IMR-90 (cell line): ENCODE measurements at regions not wholly inside any gene's neighbourhood (a gene's known extent, or its start where the extent isn't known, plus 50 kb on each side); places are given as distances from the start of the nearest gene placed in this dataset.

ENCODE experiments used
- ATAC-seq: fragments of 200-7000 bp; cut with Tn5 transposase; 2 replicates; pipeline ENCODE4 v1.9.1; 2020; ENCODE audit warnings: low read depth, mild to moderate bottlenecking, moderate library complexity
- BruUV-seq: library from RNA; stranded (reverse); fragments of 400-500 nt; replicated peaks from 2 replicates; lab custom pipeline; 2021; lab: Mats Ljungman, UMichigan
- CTCF ChIA-PET: fragments of 300-600 bp; formaldehyde crosslinking; extraction: SDS; loops from one replicate; lab custom pipeline; 2021; ENCODE audit warnings: antibody characterized with exemption; lab: Yijun Ruan, JAX
- POLR2A ChIA-PET: fragments of 300-600 bp; sonication (Branson Sonifier 250); formaldehyde crosslinking; loops from one replicate; lab custom pipeline; 2022; ENCODE audit warnings: antibody characterized with exemption; ENCODE audit not compliant: unreplicated experiment; lab: Charles Lee
- DNase-seq: peaks from one replicate; pipeline ENCODE4 v3.0.0; 2013
- H2AFZ ChIP-seq: replicated peaks from 2 replicates; pipeline ENCODE3; 2013; ENCODE audit warnings: low read length, mild to moderate bottlenecking; ENCODE audit not compliant: poor library complexity
- H2AK5ac ChIP-seq: 2 replicates; pipeline ENCODE4 v1.6.1; 2013; ENCODE audit warnings: low read depth, low read length, inconsistent platforms
- H2AK9ac ChIP-seq: replicated peaks from 2 replicates; pipeline ENCODE3; 2013; ENCODE audit warnings: mild to moderate bottlenecking, low read depth, low read length, moderate library complexity; ENCODE audit not compliant: poor library complexity
- H2BK120ac ChIP-seq: 2 replicates; pipeline ENCODE4 v1.6.1; 2013; ENCODE audit warnings: low read depth, low read length, inconsistent platforms
- H2BK15ac ChIP-seq: 3 replicates; pipeline ENCODE4 v1.6.1; 2013; ENCODE audit warnings: low read depth, low read length, inconsistent platforms
- H2BK20ac ChIP-seq: 2 replicates; pipeline ENCODE4 v1.6.1; 2013; ENCODE audit warnings: low read depth, mild to moderate bottlenecking, inconsistent platforms, low read length, moderate library complexity
- H2BK5ac ChIP-seq: 2 replicates; pipeline ENCODE4 v1.6.1; 2013; ENCODE audit warnings: mild to moderate bottlenecking, low read depth, low read length, inconsistent platforms; ENCODE audit not compliant: poor library complexity, severe bottlenecking
- H3K14ac ChIP-seq: replicated peaks from 2 replicates; pipeline ENCODE4 v1.6.1; 2013; ENCODE audit warnings: low read depth, low read length, inconsistent platforms
- H3K18ac ChIP-seq: 2 replicates; pipeline ENCODE4 v1.6.1; 2013; ENCODE audit warnings: low read depth, low read length, control low read depth
- H3K23ac ChIP-seq: 2 replicates; pipeline ENCODE4 v1.6.1; 2013; ENCODE audit warnings: low read depth, low read length, inconsistent platforms
- H3K27ac ChIP-seq: 2 replicates; pipeline ENCODE4 v1.5.1; 2013; ENCODE audit warnings: mild to moderate bottlenecking, control low read depth, low read length; ENCODE audit not compliant: insufficient read depth
- H3K27me3 ChIP-seq: 2 replicates; pipeline ENCODE4 v1.6.1; 2013; ENCODE audit warnings: low read length; ENCODE audit not compliant: control insufficient read depth, insufficient read depth
- H3K36me3 ChIP-seq: 2 replicates; pipeline ENCODE4 v1.6.1; 2013; ENCODE audit warnings: low read length, mixed read lengths; ENCODE audit not compliant: control insufficient read depth, insufficient read depth
- H3K4ac ChIP-seq: 2 replicates; pipeline ENCODE4 v1.6.1; 2013; ENCODE audit warnings: low read depth, low read length, inconsistent platforms
- H3K4me1 ChIP-seq: 2 replicates; pipeline ENCODE4 v1.6.1; 2013; ENCODE audit warnings: low read length, mixed read lengths; ENCODE audit not compliant: control insufficient read depth, insufficient read depth
- H3K4me2 ChIP-seq: 2 replicates; pipeline ENCODE4 v1.6.1; 2013; ENCODE audit warnings: low read depth, mild to moderate bottlenecking, control low read depth, low read length, moderate library complexity
- H3K4me3 ChIP-seq: 2 replicates; pipeline ENCODE4 v1.5.1; 2013; ENCODE audit warnings: low read depth, mild to moderate bottlenecking, control low read depth, low read length, moderate library complexity; ENCODE audit not compliant: insufficient read depth
- H3K56ac ChIP-seq: 2 replicates; pipeline ENCODE4 v1.6.1; 2013; ENCODE audit warnings: low read length, inconsistent platforms; ENCODE audit not compliant: insufficient read depth; ENCODE audit errors: extremely low read depth
- H3K79me1 ChIP-seq, 2 experiments: 2 replicates each; pipeline ENCODE4 v1.6.1; 2013; ENCODE audit warnings: low read length in 2 of 2, inconsistent platforms in 1 of 2, low read depth in 1 of 2
- H3K9ac ChIP-seq: 2 replicates; pipeline ENCODE4 v1.6.1; 2013; ENCODE audit warnings: low read depth, low read length, control low read depth
- H3K9me1 ChIP-seq: 2 replicates; pipeline ENCODE4 v1.6.1; 2013; ENCODE audit warnings: low read length, inconsistent platforms; ENCODE audit not compliant: insufficient read depth
- H3K9me3 ChIP-seq: 2 replicates; pipeline ENCODE4 v1.6.1; 2013; ENCODE audit warnings: low read length; ENCODE audit not compliant: control insufficient read depth, insufficient read depth
- H4K20me1 ChIP-seq: 2 replicates; pipeline ENCODE4 v1.6.1; 2013; ENCODE audit warnings: low read length, inconsistent platforms; ENCODE audit not compliant: insufficient read depth
- H4K5ac ChIP-seq: 2 replicates; pipeline ENCODE4 v1.6.1; 2013; ENCODE audit warnings: mild to moderate bottlenecking, low read depth, low read length, control low read depth
- H4K8ac ChIP-seq, 2 experiments: 2 replicates each; pipeline ENCODE4 v1.6.1; 2013; ENCODE audit warnings: low read depth in 2 of 2, low read length in 2 of 2, control low read depth in 1 of 2, inconsistent platforms in 1 of 2
- H4K91ac ChIP-seq: 2 replicates; pipeline ENCODE4 v1.6.1; 2013; ENCODE audit warnings: low read depth, low read length, inconsistent platforms; ENCODE audit not compliant: insufficient read depth
- BHLHE40 ChIP-seq: fragments of 150-350 bp; IDR thresholded peaks from 2 replicates; pipeline ENCODE4 v1.6.1; 2016; ENCODE audit warnings: mild to moderate bottlenecking, low read depth, low read length
- CEBPB ChIP-seq: IDR thresholded peaks from 2 replicates; pipeline ENCODE4 v1.6.1; 2012; ENCODE audit warnings: low read depth, low read length, improper control_type of control experiment
- CHD1 ChIP-seq: IDR thresholded peaks from 2 replicates; pipeline ENCODE4 v1.6.1; 2012; ENCODE audit warnings: low read depth, low read length, improper control_type of control experiment
- CTCF ChIP-seq: conservative IDR thresholded peaks from 2 replicates; pipeline ENCODE4 v1.5.1; 2012; ENCODE audit warnings: mild to moderate bottlenecking, low read depth, low read length, improper control_type of control experiment
- FOS ChIP-seq: fragments of 150-350 bp; IDR thresholded peaks from 2 replicates; pipeline ENCODE4 v1.6.1; 2016; ENCODE audit warnings: low read depth, low read length
- MAFK ChIP-seq: IDR thresholded peaks from 2 replicates; pipeline ENCODE4 v1.6.1; 2012; ENCODE audit warnings: low read depth, low read length, improper control_type of control experiment
- MAZ ChIP-seq: IDR thresholded peaks from 2 replicates; pipeline ENCODE4 v1.6.1; 2012; ENCODE audit warnings: low read depth, mild to moderate bottlenecking, low read length, improper control_type of control experiment, moderate library complexity, borderline replicate concordance
- MXI1 ChIP-seq: IDR thresholded peaks from 2 replicates; pipeline ENCODE4 v1.6.1; 2012; ENCODE audit warnings: low read depth, mild to moderate bottlenecking, low read length, moderate library complexity, borderline replicate concordance
- NFE2L2 ChIP-seq: fragments of 150-350 bp; IDR thresholded peaks from 2 replicates; pipeline ENCODE4 v1.6.1; 2016; ENCODE audit warnings: low read depth, mild to moderate bottlenecking, low read length
- POLR2A ChIP-seq: IDR thresholded peaks from 2 replicates; pipeline ENCODE4 v1.6.1; 2012; ENCODE audit warnings: mild to moderate bottlenecking, low read depth, low read length
- RAD21 ChIP-seq: IDR thresholded peaks from 2 replicates; pipeline ENCODE4 v1.6.1; 2012; ENCODE audit warnings: low read length, improper control_type of control experiment
- RCOR1 ChIP-seq: IDR thresholded peaks from 2 replicates; pipeline ENCODE4 v1.6.1; 2012; ENCODE audit warnings: mild to moderate bottlenecking, low read length, improper control_type of control experiment; ENCODE audit not compliant: insufficient replicate concordance
- RFX5 ChIP-seq: IDR thresholded peaks from 2 replicates; pipeline ENCODE4 v1.8.0; 2012; ENCODE audit warnings: low read depth, mild to moderate bottlenecking, low read length, moderate library complexity
- SMC3 ChIP-seq: fragments of 150-350 bp; IDR thresholded peaks from 2 replicates; pipeline ENCODE4 v1.6.1; 2016; ENCODE audit warnings: low read depth, mild to moderate bottlenecking, antibody characterized with exemption, low read length, moderate library complexity
- WGBS, 2 experiments: methylation state at CpG; one replicate each; pipeline versions ENCODE4 v1.1.5 to v1.1.7; 2013; ENCODE audit warnings: missing lambda C conversion rate in 2 of 2; ENCODE audit not compliant: insufficient read length in 1 of 2; ENCODE audit errors: extremely low coverage in 2 of 2; 5-methylcytosine and 5-hydroxymethylcytosine counted together
- dilution Hi-C: fragments of 300-500 bp; cut with HindIII; formaldehyde crosslinking; loops from one replicate; pipeline ENCODE4 v1.14.3; 2018; ENCODE audit warnings: low sequenced_read_pairs; ENCODE audit not compliant: unreplicated experiment
- in situ Hi-C: fragments of 300-500 bp; cut with MboI; formaldehyde crosslinking; loops from 3 replicates; pipeline ENCODE4 v1.14.3; 2019; ENCODE audit warnings: low sequenced_read_pairs, inconsistent platforms, mixed read lengths
- intact Hi-C: fragments of 100-400 bp; cut with micrococcal nuclease; formaldehyde crosslinking; loops from 2 replicates; pipeline ENCODE4 v1.10.0; 2022
- TF ChIP-seq, protein P1 (sequence below): fragments of 150-350 bp; IDR thresholded peaks from 2 replicates; pipeline ENCODE4 v1.6.1; 2016; ENCODE audit warnings: low read depth, mild to moderate bottlenecking, low read length, moderate library complexity, borderline replicate concordance
- TF ChIP-seq, protein P2 (sequence below): fragments of 150-350 bp; IDR thresholded peaks from 2 replicates; pipeline ENCODE4 v1.6.1; 2017; ENCODE audit warnings: mild to moderate bottlenecking, antibody characterized with exemption, low read length, low read depth

- 19% methylated on average over 6 of the region's 7 CpGs; no CpG with 5 or more reads in 1 of the 2 experiments for WGBS, 2 experiments
- in situ Hi-C loops (no loop called here), dilution Hi-C loops (no loop called here), intact Hi-C loops (no loop called here)
- H3K79me1 ChIP-seq, result no peaks in the 10 kb centered on the region
- H3K9me1 ChIP-seq, result no peaks in the 10 kb centered on the region
- no peak overlapping the region for H2BK120ac ChIP-seq
- H3K4me2 ChIP-seq, result no peak overlapping the region
- DNase-seq, result no peak
- H4K5ac ChIP-seq, result no peak overlapping the region
- H3K4me3 ChIP-seq, result no peak overlapping the region
- H2BK5ac ChIP-seq, result no peak overlapping the region
- H4K91ac ChIP-seq, result no peak overlapping the region
- H3K9ac ChIP-seq, result no peak overlapping the region
- H3K56ac ChIP-seq, result no peak overlapping the region
- POLR2A ChIA-PET, result no interaction called here
- CTCF ChIA-PET, result no interaction called here
- H3K36me3 ChIP-seq, result no peaks in the 10 kb centered on the region
- no peak overlapping the region for H2AK9ac ChIP-seq
- H3K27ac ChIP-seq, result no peak overlapping the region
- no peak overlapping the region for H2BK15ac ChIP-seq
- H3K14ac ChIP-seq, result no peak overlapping the region
- H2AK5ac ChIP-seq, result no peak overlapping the region
- no peak overlapping the region for H3K23ac ChIP-seq
- no TSS peak for BruUV-seq
- H3K27me3 ChIP-seq, result peaks cover 4% of the 10 kb centered on the region; the same call in 1 of the 2 replicates
- H2BK20ac ChIP-seq, result no peak overlapping the region
- H3K4ac ChIP-seq, result no peak overlapping the region
- ATAC-seq, result no peak
- H3K9me3 ChIP-seq, result no peaks in the 10 kb centered on the region
- no peaks in the 10 kb centered on the region for H3K4me1 ChIP-seq
- H4K20me1 ChIP-seq, result no peaks in the 10 kb centered on the region
- no peak for TF ChIP-seq POLR2A
- TF ChIP-seq RAD21, result no peak
- no peak for TF ChIP-seq CEBPB
- TF ChIP-seq NFE2L2, result no peak
- TF ChIP-seq CTCF, result no peak
- no peak for TF ChIP-seq RCOR1
- no peak for TF ChIP-seq RFX5
- no peak for TF ChIP-seq BHLHE40
- TF ChIP-seq MAZ, result no peak
- no peak for TF ChIP-seq MXI1
- TF ChIP-seq FOS, result no peak
- TF ChIP-seq, protein P1, sequence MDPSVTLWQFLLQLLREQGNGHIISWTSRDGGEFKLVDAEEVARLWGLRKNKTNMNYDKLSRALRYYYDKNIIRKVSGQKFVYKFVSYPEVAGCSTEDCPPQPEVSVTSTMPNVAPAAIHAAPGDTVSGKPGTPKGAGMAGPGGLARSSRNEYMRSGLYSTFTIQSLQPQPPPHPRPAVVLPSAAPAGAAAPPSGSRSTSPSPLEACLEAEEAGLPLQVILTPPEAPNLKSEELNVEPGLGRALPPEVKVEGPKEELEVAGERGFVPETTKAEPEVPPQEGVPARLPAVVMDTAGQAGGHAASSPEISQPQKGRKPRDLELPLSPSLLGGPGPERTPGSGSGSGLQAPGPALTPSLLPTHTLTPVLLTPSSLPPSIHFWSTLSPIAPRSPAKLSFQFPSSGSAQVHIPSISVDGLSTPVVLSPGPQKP, result no peak
- TF ChIP-seq CHD1, result no peak
- no peak for TF ChIP-seq MAFK
- no peak for TF ChIP-seq SMC3
- TF ChIP-seq, protein P2, sequence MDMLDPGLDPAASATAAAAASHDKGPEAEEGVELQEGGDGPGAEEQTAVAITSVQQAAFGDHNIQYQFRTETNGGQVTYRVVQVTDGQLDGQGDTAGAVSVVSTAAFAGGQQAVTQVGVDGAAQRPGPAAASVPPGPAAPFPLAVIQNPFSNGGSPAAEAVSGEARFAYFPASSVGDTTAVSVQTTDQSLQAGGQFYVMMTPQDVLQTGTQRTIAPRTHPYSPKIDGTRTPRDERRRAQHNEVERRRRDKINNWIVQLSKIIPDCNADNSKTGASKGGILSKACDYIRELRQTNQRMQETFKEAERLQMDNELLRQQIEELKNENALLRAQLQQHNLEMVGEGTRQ, result no peak
- no peak overlapping the region for H3K18ac ChIP-seq
- H2AFZ ChIP-seq, result no peak overlapping the region
- no peak overlapping the region for H4K8ac ChIP-seq
Measured at GRCh38 chr1:95311014-95311413, 77.0 kb downstream of the RWDD3 start.
